ENCODE measurements at regions not wholly inside any gene's neighbourhood (a gene's known extent, or its start where the extent isn't known, plus 50 kb on each side); places are given as distances from the start of the nearest gene placed in this dataset.
A peak's percentile ranks its signal among the peaks of the same experiment; 100 is the strongest.
"Not testable (repeated sequence)": the region's sequence is repeated elsewhere in the genome, so short reads cannot be mapped to it uniquely, and the experiment has no call there.

DNA sequence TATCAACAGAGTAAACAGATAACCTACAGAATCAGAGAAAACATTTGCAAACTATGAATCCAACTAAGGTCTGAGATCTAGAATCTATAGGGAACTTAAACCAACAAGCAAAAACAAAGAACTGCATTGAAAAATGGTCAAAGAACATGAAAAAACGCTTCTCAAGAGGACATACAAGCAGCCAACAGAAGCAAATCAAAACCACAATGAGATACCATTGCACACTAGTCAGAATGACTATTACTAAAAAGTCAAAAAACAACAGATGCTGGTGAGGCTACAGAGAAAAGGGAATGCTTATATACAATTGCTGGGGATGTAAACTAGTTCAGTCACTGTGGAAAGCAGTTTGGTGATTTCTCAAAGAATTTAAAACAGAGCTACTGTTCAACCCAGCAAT lies 255.7 kb downstream of the TMEM47 start:
- DNase-seq: no peak

- no peak for DNase-seq
Measured at GRCh38 chrX:34382416-34382815, 250.3 kb upstream of the FAM47A start.

- no peak for DNase-seq
Measured at GRCh38 chrX:34381241-34381640, 249.1 kb upstream of the FAM47A start.

- no peak for DNase-seq
Measured at GRCh38 chrX:34379891-34380290, 247.8 kb upstream of the FAM47A start.

DNA sequence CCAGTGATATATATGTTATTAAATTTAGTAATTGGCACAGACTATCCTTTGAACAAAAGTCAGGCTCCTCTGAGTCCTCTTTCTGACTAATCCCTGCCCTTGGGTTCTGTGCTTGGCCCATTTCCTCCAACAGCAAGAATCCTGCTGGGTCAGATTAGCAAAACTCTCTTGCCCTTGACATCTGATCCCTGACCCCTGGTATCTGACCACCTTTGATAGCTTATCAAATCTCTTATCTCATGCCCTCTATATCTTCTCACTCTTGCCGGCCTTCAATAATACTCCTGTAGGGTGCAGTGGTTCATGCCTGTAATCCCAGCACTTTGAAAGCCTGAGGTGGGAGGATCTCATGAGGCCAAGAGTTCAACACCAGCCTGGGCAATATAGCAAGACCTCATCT lies 245.5 kb upstream of the FAM47A start:
- no peak for DNase-seq

GRCh38 chrX:34371754-34372153 lies 239.6 kb upstream of the FAM47A start:
- no peak for DNase-seq

- DNase-seq: no peak
Measured at GRCh38 chrX:34365471-34365870, 233.4 kb upstream of the FAM47A start.

- no peak for DNase-seq
Measured at GRCh38 chrX:34350561-34351335, 218.6 kb upstream of the FAM47A start.

GRCh38 chrX:34343001-34343400 lies 210.9 kb upstream of the FAM47A start:
- DNase-seq: no peak

DNA sequence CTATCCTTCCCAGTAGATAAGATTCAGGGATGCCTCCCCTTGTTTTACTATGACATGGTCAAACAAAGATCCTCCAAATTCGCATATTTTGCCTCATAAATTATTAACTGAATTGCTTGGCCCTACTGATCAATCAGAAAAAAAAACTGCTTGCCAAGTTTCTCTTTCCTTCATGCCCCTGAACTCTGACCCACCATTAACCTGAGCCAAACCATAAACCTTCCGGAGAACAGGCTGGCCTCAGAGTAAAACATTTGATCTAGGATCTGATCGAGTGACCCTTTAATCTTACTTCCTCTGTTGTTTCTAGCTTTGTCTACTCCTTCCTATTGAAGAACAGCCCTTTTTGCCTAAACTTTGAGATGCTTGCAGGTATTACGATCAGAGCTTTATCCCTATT lies 209.7 kb upstream of the FAM47A start:
- no peak for DNase-seq

DNA sequence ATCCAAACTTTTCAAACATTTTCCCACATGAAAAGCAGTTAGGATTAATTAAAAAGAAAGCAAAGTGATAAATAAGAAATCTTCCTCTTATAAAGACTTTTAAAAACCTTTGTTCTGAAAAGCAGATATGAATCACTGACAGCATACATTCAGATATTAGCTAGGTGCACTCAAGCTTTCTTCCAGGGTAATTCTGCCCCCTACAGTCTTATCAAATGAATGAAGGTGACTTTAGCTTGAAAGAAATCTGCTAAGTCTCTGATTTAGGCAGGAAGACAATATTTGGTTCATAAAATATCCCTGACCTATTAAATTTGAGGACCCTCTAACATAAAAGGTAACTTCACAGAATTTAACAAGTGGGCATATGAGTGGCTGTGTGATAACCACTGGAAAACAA lies 209.1 kb upstream of the FAM47A start:
- no peak for DNase-seq

DNA sequence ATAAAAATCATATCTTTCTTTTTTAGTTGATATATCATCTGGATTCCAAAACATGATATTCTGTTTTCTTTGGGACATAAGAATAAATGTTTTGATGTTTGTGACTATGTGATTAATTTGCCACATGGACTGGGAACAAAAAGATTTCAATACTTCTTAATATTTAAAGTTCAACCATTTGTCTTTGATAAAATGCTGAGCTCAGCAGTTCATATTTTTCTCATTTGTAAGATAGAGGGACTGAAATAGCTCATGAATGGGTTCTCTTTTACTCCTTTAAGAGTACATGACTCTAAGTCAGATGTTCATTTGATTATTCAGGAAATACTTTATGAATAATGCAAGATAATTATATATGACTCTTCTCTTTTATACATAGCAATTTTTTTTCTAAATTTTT lies 205.9 kb upstream of the FAM47A start:
- no peak for DNase-seq

DNA sequence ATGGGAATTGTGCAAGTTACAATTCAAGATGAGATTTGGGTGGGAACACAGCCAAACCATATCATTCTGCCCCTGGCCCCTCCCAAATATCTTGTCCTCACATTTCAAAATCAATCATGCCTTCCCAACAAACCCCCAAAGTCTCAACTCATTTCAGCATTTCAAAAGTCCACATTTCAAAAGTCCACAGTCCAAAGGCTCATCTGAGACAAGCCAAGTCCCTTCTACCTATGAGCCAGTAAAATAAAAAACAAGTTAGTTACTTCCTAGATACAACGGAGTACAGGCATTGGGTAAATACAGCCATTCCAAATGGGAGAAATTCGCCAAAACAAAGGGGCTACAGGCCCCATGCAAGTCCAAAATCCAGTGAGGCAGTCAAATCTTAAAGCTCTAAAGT lies 203.3 kb upstream of the FAM47A start:
- DNase-seq: not testable (repeated sequence)

DNA sequence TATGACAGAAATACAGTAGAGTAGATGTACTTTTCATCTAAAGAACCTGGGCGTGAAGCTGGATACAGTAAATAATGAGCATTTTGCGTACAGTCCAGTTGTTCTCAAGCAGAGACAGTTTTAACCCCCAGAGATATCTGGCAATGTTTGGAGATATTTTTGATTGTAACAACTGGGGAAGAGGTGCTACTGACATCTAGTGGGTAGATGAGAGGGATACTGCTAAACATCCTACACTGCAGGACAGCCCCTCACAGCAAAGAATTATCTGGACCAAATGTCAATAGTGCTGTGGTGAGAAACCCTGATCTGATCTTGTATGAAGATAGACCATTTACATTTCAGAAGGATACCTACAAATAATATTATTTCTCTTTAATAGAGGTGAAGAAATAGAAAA lies 200.2 kb upstream of the FAM47A start:
- DNase-seq: no peak

- DNase-seq: no peak
Measured at GRCh38 chrX:34325460-34325859, 193.3 kb upstream of the FAM47A start.

- not testable (repeated sequence) for DNase-seq
Measured at GRCh38 chrX:34320424-34320823, 188.3 kb upstream of the FAM47A start.

DNA sequence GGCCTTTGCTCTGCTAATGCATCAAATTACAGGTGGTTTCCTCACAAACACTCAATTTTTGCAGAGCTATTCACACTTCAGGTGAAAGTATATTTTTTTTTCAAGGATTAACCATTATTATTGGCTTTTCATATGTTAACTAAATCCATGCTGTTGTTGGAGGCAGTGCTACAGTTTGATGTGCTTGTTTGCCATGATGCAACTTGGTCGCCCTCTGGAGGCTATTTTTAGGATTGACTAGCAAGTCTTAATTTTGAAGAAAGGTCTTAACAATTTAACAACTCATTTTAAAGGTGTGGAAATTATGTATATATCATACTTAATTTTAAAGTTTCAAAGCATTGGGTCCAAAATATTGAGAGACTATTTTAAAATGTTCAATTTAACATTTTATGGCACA lies 168.8 kb upstream of the FAM47A start:
- DNase-seq: peak; percentile 10

DNA sequence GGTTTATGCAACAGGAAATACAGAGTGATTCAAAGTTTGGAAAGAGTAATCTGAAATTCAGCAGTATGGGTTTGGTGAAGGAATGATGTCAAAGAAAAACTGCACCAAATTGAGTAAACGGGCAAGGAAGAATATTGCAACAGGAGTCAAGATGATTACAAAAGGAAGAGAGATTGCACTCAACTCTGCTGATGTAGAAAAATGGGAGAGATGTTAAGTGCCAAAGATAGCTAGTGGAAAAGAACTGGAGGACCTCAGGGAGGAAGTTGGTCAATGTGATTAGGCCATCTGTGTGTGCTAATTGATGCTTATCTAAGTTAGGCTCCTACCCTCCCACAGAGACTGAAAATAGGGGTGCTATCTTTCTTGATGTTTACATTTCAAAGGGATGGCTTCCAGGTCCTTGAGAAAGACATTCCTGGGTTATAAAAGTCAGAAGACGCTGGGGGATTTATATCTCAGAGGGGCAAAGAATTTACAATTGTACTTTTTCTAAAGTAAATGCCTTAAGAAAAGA lies 167.4 kb upstream of the FAM47A start:
- no peak for DNase-seq

- no peak for DNase-seq
Measured at GRCh38 chrX:34294665-34295064, 162.6 kb upstream of the FAM47A start.

GRCh38 chrX:34288782-34289181 lies 156.7 kb upstream of the FAM47A start:
- no peak for DNase-seq

DNA sequence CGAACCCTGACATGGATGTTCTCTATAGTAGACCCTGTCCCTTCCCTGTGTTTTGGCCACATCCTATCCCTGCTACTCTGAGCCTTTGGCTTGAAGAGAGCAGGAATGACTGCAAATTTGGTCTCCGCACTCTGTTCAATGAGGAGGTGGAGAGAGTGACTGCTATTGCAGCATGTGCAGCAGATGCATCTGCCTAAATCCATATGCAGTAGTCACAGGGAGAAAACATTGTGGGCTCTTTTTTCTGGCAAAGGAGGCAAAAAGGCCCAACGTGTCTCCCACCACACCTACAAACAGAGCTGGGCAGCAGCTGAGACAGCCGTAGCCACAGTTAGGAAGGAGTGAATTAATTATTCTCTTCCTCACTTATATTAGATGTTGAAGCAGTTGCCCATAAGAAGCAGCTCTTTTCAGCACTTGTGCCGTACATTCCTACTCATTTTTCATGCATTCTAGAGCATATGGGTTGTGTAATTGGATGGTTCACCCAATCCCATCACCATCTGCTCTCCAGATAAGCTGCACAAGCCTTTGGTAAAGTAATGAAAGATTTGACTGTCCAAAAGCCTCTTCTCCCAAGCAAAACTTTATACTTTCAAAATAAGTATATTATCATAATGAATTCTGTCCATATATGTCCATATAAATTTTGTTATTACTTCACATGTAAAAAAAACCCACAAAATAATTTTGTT lies 147.9 kb upstream of the FAM47A start:
- DNase-seq: no peak

DNA sequence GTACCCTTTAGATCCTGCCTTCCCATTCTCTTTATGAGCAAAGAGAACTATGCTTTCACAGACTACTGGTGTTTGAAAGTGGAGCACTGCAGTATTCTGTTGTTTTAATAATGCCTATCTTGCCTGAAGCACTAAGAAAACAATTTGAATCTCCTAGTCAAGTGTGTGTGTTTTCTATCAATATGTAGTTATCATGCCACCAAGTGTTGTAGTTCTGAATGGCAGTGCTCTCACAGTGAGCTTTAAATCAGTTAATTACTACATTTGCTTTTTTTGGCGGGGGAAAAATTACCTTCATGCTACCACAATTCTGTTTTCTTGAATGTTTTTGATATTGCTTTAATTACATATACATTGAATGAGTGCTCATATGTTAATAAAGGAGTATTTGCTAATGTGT lies 143.6 kb upstream of the FAM47A start:
- no peak for DNase-seq

DNA sequence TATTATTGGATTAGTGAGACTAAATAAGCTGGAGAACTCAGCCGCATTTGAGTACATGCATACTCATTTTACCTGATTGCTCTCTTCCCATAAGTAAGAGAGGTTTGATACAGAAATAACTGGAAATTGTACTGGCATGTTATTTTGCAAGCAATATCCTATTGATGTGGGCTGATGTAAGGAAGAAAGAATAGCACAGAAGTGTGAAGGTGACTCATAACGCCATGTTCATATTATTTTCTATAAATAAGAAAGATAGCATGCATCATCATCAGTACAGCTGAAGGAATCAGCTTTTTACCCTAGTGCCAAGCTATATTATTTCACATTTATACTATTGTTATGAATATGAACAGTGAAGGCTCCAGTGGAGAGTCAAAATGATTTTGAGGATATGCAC lies 138.3 kb upstream of the FAM47A start:
- no peak for DNase-seq

DNA sequence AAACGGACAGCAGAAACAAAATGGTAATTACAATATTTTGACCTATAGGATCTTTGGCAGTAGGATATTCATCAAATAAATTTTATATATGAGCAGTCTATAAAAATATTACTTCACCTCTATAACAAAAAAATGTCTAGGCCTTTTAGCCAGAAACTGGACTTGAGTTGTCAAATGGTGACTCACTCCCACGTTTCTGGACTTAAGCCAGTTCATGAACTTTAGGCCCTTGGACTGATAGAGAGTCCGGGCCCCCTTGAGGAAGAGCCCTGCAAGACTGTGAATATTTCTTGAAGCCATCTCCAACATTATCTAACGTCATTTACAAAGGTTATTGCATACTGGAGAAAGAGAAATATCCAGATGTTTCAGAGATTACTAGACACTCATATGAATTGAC lies 106.8 kb upstream of the FAM47A start:
- DNase-seq: no peak

DNA sequence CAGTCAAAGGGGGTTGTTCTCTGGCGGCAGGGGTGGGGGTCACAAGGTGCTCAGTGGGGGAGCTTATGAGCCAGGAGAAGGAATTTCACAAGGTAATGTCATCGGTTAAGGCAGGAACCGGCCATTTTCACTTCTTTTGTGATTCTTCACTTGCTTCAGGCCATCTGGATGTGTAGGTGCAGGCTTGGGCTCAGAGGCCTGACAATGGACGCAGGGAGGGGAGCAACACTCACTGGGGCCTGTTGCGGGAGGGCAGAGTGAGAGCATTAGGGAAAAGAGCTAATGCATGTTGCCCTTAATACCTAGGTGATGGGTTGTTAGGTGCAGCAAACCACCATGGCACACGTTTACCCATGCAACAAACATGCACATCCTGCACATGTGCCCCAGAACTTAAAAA lies 98.0 kb upstream of the FAM47A start:
- not testable (repeated sequence) for DNase-seq

All from activated CD4-positive, alpha-beta T cell treated with anti-CD3 and anti-CD28 coated beads for 48 hours (primary cell).